Caco-2 (cell line): ENCODE measurements at regions not wholly inside any gene's neighbourhood (a gene's known extent, or its start where the extent isn't known, plus 50 kb on each side); places are given as distances from the start of the nearest gene placed in this dataset.

Source experiments
- BruUV-seq: library from RNA; stranded (reverse); fragments of 400-500 nt; replicated peaks from 2 replicates; lab custom pipeline; 2021; lab: Mats Ljungman, UMichigan
- CTCF ChIA-PET: fragments of 300-600 bp; sonication (Branson Sonifier 250); formaldehyde crosslinking; loops from one replicate; lab custom pipeline; 2022; ENCODE audit warnings: antibody characterized with exemption; lab: Charles Lee
- POLR2A ChIA-PET: fragments of 300-600 bp; sonication (Branson Sonifier 250); formaldehyde crosslinking; loops from one replicate; lab custom pipeline; 2022; ENCODE audit warnings: antibody characterized with exemption; lab: Charles Lee
- DNase-seq, 2 experiments: peaks; one replicate each; pipeline versions ENCODE4 v3.0.0 to v3.0.0-alpha.2; 2020 to 2022
- H3K27me3 ChIP-seq: replicated peaks from 2 replicates; pipeline ENCODE4 v1.6.0; 2011; ENCODE audit warnings: low read length; ENCODE audit not compliant: control insufficient read depth, insufficient read depth
- H3K36me3 ChIP-seq: 2 replicates; pipeline ENCODE4 v1.5.1; 2011; ENCODE audit warnings: low read length; ENCODE audit not compliant: control insufficient read depth, insufficient read depth
- H3K4me1 ChIP-seq: fragments of 250-450 bp; sonication (Bioruptor Pico); 2 replicates; pipeline ENCODE4 v1.5.1; 2020; ENCODE audit warnings: mild to moderate bottlenecking
- H3K4me3 ChIP-seq: 2 replicates; pipeline ENCODE4 v1.5.1; 2011; ENCODE audit warnings: low read depth, mild to moderate bottlenecking, control low read depth, low read length
- H3K9me3 ChIP-seq: fragments of 250-450 bp; sonication (Bioruptor Pico); 2 replicates; pipeline ENCODE4 v1.5.1; 2020; ENCODE audit warnings: mild to moderate bottlenecking, moderate library complexity
- H3K27ac Mint-ChIP-seq: one replicate; pipeline ENCODE4 v1.8.0; 2022; ENCODE audit warnings: mixed read lengths; ENCODE audit not compliant: unreplicated experiment
- H3K27me3 Mint-ChIP-seq: one replicate; pipeline ENCODE4 v1.8.0; 2022; ENCODE audit warnings: mixed read lengths; ENCODE audit not compliant: insufficient read depth, unreplicated experiment
- H3K36me3 Mint-ChIP-seq: one replicate; pipeline ENCODE4 v1.8.0; 2022; ENCODE audit warnings: mild to moderate bottlenecking, mixed read lengths; ENCODE audit not compliant: insufficient read depth, unreplicated experiment
- H3K4me1 Mint-ChIP-seq: one replicate; pipeline ENCODE4 v1.8.0; 2022; ENCODE audit warnings: low read depth, mixed read lengths; ENCODE audit not compliant: unreplicated experiment
- H3K4me3 Mint-ChIP-seq: one replicate; pipeline ENCODE4 v1.8.0; 2022; ENCODE audit warnings: mild to moderate bottlenecking, moderate library complexity, mixed read lengths; ENCODE audit not compliant: unreplicated experiment
- H3K9me3 Mint-ChIP-seq: one replicate; pipeline ENCODE4 v1.8.0; 2022; ENCODE audit warnings: mixed read lengths; ENCODE audit not compliant: unreplicated experiment
- CTCF ChIP-seq, 2 experiments: fragments of 200-600 bp in 1 of 2; IDR thresholded peaks; 1 replicate in 1 of 2; 2 replicates in 1 of 2; pipeline versions ENCODE4 v1.5.1 to v1.8.0; 2011 to 2022; ENCODE audit warnings: antibody characterized with exemption in 1 of 2, control low read depth in 1 of 2, inconsistent platforms in 1 of 2, low read depth in 1 of 2, low read length in 1 of 2, mild to moderate bottlenecking in 1 of 2, moderate library complexity in 1 of 2; ENCODE audit not compliant: insufficient read depth in 1 of 2, severe bottlenecking in 1 of 2, unreplicated experiment in 1 of 2
- intact Hi-C: fragments of 100-400 bp; cut with micrococcal nuclease; formaldehyde crosslinking; loops from one replicate; pipeline ENCODE4 v1.10.0; 2022; ENCODE audit not compliant: unreplicated experiment

GRCh38 chr11:112785149-112785548 lies 176.1 kb upstream of the NCAM1 start:
- no TSS peak for BruUV-seq
- Mint-ChIP-seq H3K4me3 (no peak overlapping the region), H3K36me3 (no peaks in the 10 kb centered on the region), H3K4me1 (no peaks in the 10 kb centered on the region), H3K27me3 (peaks cover 21% of the 10 kb centered on the region), H3K9me3 (no peaks in the 10 kb centered on the region), H3K27ac (no peak overlapping the region)
- intact Hi-C loops, result no loop called here
- ChIA-PET CTCF (no interaction called here), POLR2A (no interaction called here)
- no peak overlapping the region for H3K4me3 ChIP-seq
- H3K27me3 ChIP-seq, result peaks cover 2% of the 10 kb centered on the region
- no peak for TF ChIP-seq CTCF (IDR thresholded peaks at IDR 0.05; ENCODE audit: insufficient read depth in 1 of 2, low read depth in 1 of 2, low read length in 1 of 2, severe bottlenecking in 1 of 2, unreplicated experiment in 1 of 2)
- H3K9me3 ChIP-seq, result no peaks in the 10 kb centered on the region
- DNase-seq, result no peak
- no peaks in the 10 kb centered on the region for H3K4me1 ChIP-seq
- H3K36me3 ChIP-seq, result no peaks in the 10 kb centered on the region

- ChIA-PET POLR2A (no interaction called here), CTCF (no interaction called here)
- Histone ChIP-seq H3K9me3 (no peaks in the 10 kb centered on the region), H3K36me3 (no peaks in the 10 kb centered on the region), H3K4me1 (no peaks in the 10 kb centered on the region), H3K4me3 (no peak overlapping the region), H3K27me3 (peaks cover 2% of the 10 kb centered on the region)
- no peak overlapping the region for H3K27ac Mint-ChIP-seq
- intact Hi-C loops, result no loop called here
- H3K4me3 Mint-ChIP-seq, result no peak overlapping the region
- H3K36me3 Mint-ChIP-seq, result no peaks in the 10 kb centered on the region
- TF ChIP-seq CTCF (IDR thresholded peaks at IDR 0.05; ENCODE audit: insufficient read depth in 1 of 2, low read depth in 1 of 2, low read length in 1 of 2, severe bottlenecking in 1 of 2, unreplicated experiment in 1 of 2), result no peak
- no peak for DNase-seq
- no peaks in the 10 kb centered on the region for H3K9me3 Mint-ChIP-seq
- H3K4me1 Mint-ChIP-seq, result no peaks in the 10 kb centered on the region
- no TSS peak for BruUV-seq
- peaks cover 20% of the 10 kb centered on the region for H3K27me3 Mint-ChIP-seq
Observed at GRCh38 chr11:112785719-112786118, 175.5 kb upstream of the NCAM1 start.

- peaks cover 23% of the 10 kb centered on the region for H3K27me3 Mint-ChIP-seq
- H3K27me3 ChIP-seq, result peaks cover 2% of the 10 kb centered on the region
- no peak for TF ChIP-seq CTCF (IDR thresholded peaks at IDR 0.05; ENCODE audit: insufficient read depth in 1 of 2, low read depth in 1 of 2, low read length in 1 of 2, severe bottlenecking in 1 of 2, unreplicated experiment in 1 of 2)
- ChIA-PET CTCF (no interaction called here), POLR2A (no interaction called here)
- H3K4me3 Mint-ChIP-seq, result no peak overlapping the region
- H3K27ac Mint-ChIP-seq, result no peak overlapping the region
- no peak for DNase-seq
- intact Hi-C loops, result no loop called here
- H3K4me3 ChIP-seq, result no peak overlapping the region
- no TSS peak for BruUV-seq
- H3K4me1 ChIP-seq, result no peaks in the 10 kb centered on the region
- no peaks in the 10 kb centered on the region for H3K36me3 Mint-ChIP-seq
- H3K4me1 Mint-ChIP-seq, result no peaks in the 10 kb centered on the region
- H3K9me3 ChIP-seq, result no peaks in the 10 kb centered on the region
- H3K36me3 ChIP-seq, result no peaks in the 10 kb centered on the region
- no peaks in the 10 kb centered on the region for H3K9me3 Mint-ChIP-seq
Observed at GRCh38 chr11:112786196-112786595, 175.0 kb upstream of the NCAM1 start.
